VCaP (cell line): ENCODE measurements at regions not wholly inside any gene's neighbourhood (a gene's known extent, or its start where the extent isn't known, plus 50 kb on each side); places are given as distances from the start of the nearest gene placed in this dataset.

Source experiments
- H3K27ac ChIP-seq: fragments of 450-650 bp; 2 replicates; pipeline ENCODE4 v1.5.1; 2017
- TF ChIP-seq, protein P1 (sequence below): fragments of 450-650 bp; conservative IDR thresholded peaks from 2 replicates; pipeline ENCODE4 v1.5.1; 2017; ENCODE audit warnings: mild to moderate bottlenecking, moderate library complexity

DNA sequence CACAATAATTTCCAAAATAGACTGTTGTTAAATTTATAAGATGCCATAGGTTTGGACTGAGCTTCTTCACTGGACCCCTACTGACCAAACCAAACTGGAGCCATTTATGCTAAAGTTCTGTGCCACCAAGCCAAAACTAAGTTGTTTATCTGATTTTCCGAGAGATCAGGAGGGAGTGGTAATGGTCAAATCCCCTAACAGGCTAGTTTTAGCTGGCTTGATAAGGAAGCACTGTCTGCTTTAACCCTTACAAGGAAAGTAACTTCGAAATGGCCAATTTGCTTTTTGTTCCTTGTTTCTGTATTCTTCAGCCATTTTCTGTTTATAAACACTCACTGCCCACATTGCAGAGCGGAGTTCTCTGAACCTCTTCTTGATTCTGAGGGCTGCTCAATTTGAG, 246.8 kb upstream of the TUT7 start:
- no peak overlapping the region for H3K27ac ChIP-seq
- TF ChIP-seq, protein P1, sequence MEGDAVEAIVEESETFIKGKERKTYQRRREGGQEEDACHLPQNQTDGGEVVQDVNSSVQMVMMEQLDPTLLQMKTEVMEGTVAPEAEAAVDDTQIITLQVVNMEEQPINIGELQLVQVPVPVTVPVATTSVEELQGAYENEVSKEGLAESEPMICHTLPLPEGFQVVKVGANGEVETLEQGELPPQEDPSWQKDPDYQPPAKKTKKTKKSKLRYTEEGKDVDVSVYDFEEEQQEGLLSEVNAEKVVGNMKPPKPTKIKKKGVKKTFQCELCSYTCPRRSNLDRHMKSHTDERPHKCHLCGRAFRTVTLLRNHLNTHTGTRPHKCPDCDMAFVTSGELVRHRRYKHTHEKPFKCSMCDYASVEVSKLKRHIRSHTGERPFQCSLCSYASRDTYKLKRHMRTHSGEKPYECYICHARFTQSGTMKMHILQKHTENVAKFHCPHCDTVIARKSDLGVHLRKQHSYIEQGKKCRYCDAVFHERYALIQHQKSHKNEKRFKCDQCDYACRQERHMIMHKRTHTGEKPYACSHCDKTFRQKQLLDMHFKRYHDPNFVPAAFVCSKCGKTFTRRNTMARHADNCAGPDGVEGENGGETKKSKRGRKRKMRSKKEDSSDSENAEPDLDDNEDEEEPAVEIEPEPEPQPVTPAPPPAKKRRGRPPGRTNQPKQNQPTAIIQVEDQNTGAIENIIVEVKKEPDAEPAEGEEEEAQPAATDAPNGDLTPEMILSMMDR = no peak

DNA sequence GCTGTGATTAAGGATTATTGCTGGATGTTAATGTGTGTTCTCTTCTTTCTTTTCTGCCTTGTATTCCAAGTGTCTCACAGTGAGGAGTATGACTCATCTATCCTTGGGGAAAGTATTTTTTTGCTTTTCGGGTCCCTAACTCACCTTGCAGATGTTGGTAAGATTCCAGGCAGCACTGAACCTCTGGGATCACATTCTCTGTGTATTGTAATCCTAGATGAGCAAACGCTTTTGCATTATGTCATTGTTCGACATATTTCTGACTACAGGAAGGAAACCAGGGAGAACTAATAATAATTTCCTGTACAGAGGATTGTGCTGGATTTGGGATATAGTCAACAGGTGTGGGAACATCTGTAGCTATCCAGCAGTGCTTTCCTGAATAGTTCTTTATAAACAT, 246.1 kb upstream of the TUT7 start:
- H3K27ac ChIP-seq = no peak overlapping the region
- TF ChIP-seq, protein P1 = no peak

DNA sequence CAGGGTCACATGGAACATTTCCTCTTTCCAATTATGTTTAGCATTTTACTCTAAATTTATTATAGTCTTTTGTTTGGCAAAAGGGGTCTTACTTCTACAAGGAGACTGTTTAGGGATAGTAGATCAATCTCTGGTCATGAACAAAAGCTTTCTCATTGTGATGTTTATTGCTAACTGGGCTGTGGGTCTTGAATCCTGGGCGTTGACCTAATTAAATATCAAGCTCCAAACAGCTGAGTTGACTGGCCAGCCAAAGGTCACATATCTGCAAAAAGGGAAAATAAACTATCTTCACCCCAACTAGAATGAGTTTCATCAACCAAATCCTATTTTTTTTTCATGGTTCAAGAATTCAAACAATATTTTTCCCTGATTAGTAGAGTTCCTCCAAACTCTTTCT, 245.4 kb upstream of the TUT7 start:
- no peak overlapping the region for H3K27ac ChIP-seq
- TF ChIP-seq, protein P1 = no peak

DNA sequence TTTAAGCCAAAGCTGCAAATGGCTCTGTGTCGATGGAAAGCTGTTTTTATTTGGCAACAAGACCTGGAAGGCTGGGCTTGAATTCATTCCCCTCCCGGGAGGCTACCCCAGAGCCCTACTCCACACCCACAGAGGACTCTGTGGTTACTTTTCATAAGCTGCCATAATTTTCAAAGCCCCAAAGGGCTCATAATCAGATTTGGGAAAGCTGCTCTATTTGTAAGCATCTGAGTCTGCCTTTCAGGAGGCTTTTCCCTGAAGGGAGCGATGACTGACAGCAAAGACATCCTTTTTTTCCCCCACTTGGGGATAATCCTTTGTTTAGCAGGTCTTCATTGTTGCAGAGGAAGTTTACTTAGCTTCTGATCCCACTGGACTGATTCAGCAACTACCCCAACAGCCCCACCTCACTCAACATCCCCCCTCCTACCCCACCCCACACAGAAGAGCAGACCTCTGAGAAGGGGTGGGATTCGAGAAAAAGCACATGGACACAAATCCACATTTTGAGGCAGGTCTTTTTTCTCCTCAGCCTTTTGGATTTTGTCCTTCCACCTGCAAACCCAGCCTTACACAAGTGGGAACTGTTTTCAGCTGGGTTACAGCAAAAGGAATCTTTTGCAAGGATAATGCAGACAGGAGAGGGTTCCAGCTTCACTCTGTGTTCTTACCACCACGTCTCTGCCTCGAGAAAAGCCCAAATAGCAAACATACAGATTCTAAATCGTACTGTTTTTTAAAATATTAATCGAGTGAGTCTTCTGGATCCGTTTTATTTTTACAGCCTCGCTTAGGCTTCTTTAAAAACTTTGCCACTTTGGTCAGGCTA, 244.4 kb upstream of the TUT7 start:
- no peak overlapping the region for H3K27ac ChIP-seq
- TF ChIP-seq, protein P1 = no peak

DNA sequence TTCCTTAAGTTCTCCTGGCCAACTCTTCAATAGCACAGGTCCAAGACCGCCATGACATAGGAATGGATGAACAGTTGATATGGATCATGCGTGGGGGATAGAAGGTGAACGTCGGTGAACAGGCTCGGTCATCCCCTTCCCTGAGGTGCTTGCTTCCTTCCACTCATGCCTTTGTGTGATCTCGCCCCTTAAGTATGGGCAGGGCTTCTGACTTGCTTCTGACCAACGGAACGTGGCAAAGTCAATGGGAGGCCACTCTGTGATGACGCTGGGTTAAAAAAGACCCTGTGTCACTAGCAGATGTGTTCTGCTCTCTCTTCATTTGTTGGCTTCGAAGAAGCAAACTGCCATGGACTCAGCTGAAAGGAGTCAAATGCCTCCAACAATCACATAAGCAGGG, 240.5 kb upstream of the TUT7 start:
- TF ChIP-seq, protein P1 = no peak
- H3K27ac ChIP-seq = no peak overlapping the region

DNA sequence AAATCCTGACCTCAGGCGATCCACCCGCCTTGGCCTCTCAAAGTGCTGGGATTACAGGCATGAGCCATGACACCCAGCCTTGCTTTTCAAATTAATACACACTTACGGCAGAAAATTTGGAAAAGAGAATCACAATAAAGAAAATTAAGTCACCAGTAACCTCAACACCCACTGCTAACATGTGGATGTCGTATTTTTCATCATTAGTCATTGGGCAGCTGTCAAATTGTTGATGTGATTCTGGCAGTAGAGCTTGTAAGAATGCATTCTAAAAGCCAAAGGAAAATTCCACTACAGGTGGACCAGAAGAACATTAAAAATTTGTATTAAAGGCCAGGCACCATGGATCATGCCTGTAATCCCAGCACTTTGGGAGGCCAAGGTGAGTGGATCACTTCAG, 237.3 kb upstream of the TUT7 start:
- TF ChIP-seq, protein P1 = no peak
- H3K27ac ChIP-seq = no peak overlapping the region

DNA sequence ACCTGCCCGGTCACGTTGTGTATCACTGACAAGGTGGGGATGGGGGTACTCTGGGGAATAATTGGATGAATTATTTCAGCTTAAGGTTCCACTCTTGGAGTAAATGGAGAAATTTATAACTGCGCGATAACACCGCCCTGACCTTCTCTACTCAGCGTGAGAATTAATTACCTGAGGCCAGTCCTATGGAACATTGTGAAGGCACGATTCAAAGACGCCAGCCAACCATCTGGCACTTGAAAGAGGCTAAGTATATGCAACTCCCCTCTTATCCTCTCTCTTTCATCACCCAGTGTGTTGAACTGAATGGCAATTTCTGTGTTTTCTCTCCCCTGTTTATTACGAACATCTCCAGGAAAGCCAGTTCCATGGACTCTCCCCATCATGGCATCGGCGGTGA, 235.5 kb upstream of the TUT7 start:
- TF ChIP-seq, protein P1 = no peak
- no peak overlapping the region for H3K27ac ChIP-seq
